ENCODE measurements at regions not wholly inside any gene's neighbourhood (a gene's known extent, or its start where the extent isn't known, plus 50 kb on each side); places are given as distances from the start of the nearest gene placed in this dataset.
A peak's percentile ranks its signal among the peaks of the same experiment; 100 is the strongest.

- peak in 2 of 3 experiments; percentile 38 to 39 for TF ChIP-seq CTCF (IDR thresholded peaks at IDR 0.05)
- TF ChIP-seq POLR2A (IDR thresholded peaks at IDR 0.05; ENCODE audit: low read depth) = no peak
Measured at GRCh38 chr10:47152861-47153349, 147.1 kb upstream of the GDF10 start.

Data from esophagus muscularis mucosa (tissue), 3 donors.